ENCODE measurements at regions not wholly inside any gene's neighbourhood (a gene's known extent, or its start where the extent isn't known, plus 50 kb on each side); places are given as distances from the start of the nearest gene placed in this dataset.

GRCh38 chr9:74100042-74100441, 397.1 kb upstream of the RORB start:
- TF ChIP-seq CTCF (IDR thresholded peaks at IDR 0.05) (no peak), EP300 (IDR thresholded peaks at IDR 0.05) (no peak), POLR2A (IDR thresholded peaks at IDR 0.05) (no peak)

Measured in upper lobe of left lung (tissue), 4 donors.